Transverse colon (tissue), 4 donors: ENCODE measurements at regions not wholly inside any gene's neighbourhood (a gene's known extent, or its start where the extent isn't known, plus 50 kb on each side); places are given as distances from the start of the nearest gene placed in this dataset.

ENCODE experiments used
- EP300 ChIP-seq: sonication (generic); formaldehyde crosslinking; IDR thresholded peaks from one replicate; pipeline ENCODE4 v1.6.1; 2017; ENCODE audit warnings: antibody characterized with exemption, low read depth
- POLR2A ChIP-seq: fragments of 450-650 bp; IDR thresholded peaks from one replicate; pipeline ENCODE4 v1.6.1; 2016; ENCODE audit warnings: antibody characterized with exemption, mild to moderate bottlenecking, moderate library complexity
- POLR2AphosphoS5 ChIP-seq, 3 donors: sonication (generic); formaldehyde crosslinking; IDR thresholded peaks; one replicate each; pipeline ENCODE4 v1.6.1; 2016; ENCODE audit warnings: antibody characterized with exemption in 3 of 3
- TF ChIP-seq, protein P1 (sequence below), 5 experiments: fragments of 200-600 bp in 3 of 5; fragments of 450-650 bp in 2 of 5; sonication (generic) in 3 of 5; IDR thresholded peaks; 1 replicate in 2 of 5; 2 replicates in 3 of 5; pipeline ENCODE4 v1.5.1; 2016 to 2017; ENCODE audit warnings: antibody characterized with exemption in 5 of 5, inconsistent platforms in 3 of 5, mild to moderate bottlenecking in 2 of 5, moderate library complexity in 1 of 5

DNA sequence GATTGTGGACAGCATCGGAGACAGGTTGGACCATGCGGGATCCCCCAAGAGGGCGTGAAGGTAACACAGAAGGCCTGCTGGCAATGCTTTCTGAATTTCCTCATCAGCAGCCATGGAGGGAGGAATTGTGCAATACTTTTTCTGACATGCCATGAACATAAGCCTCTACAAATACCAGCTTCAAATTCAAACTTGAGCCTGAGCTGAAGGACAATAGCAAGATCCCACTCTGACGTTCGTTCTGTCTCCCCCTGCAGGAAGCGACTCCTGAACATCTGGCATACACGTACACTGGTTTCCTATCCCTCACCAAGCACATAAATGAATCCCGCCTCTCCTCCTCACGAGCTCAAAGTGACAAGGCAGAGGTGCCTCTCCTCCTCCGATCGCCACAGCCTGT, 312.2 kb downstream of the BRD1 start:
- TF ChIP-seq, protein P1, sequence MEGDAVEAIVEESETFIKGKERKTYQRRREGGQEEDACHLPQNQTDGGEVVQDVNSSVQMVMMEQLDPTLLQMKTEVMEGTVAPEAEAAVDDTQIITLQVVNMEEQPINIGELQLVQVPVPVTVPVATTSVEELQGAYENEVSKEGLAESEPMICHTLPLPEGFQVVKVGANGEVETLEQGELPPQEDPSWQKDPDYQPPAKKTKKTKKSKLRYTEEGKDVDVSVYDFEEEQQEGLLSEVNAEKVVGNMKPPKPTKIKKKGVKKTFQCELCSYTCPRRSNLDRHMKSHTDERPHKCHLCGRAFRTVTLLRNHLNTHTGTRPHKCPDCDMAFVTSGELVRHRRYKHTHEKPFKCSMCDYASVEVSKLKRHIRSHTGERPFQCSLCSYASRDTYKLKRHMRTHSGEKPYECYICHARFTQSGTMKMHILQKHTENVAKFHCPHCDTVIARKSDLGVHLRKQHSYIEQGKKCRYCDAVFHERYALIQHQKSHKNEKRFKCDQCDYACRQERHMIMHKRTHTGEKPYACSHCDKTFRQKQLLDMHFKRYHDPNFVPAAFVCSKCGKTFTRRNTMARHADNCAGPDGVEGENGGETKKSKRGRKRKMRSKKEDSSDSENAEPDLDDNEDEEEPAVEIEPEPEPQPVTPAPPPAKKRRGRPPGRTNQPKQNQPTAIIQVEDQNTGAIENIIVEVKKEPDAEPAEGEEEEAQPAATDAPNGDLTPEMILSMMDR (IDR thresholded peaks at IDR 0.05), result no peak
- no peak for TF ChIP-seq POLR2AphosphoS5 (IDR thresholded peaks at IDR 0.05)
- no peak for TF ChIP-seq POLR2A
- no peak for TF ChIP-seq EP300
